Mucosa of gallbladder (tissue), 1 donor: ENCODE measurements at regions not wholly inside any gene's neighbourhood (a gene's known extent, or its start where the extent isn't known, plus 50 kb on each side); places are given as distances from the start of the nearest gene placed in this dataset.
"Not testable (repeated sequence)": the region's sequence is repeated elsewhere in the genome, so short reads cannot be mapped to it uniquely, and the experiment has no call there.

ENCODE experiments used
- DNase-seq: peaks from one replicate; pipeline ENCODE4 v3.0.0-alpha.2; 2020; ENCODE audit warnings: low spot score
- donor health status: DM: no; HTN: no; CAD: no.

GRCh38 chr18:22284581-22285360 lies 115.4 kb downstream of the GATA6 start:
- no peak for DNase-seq

DNA sequence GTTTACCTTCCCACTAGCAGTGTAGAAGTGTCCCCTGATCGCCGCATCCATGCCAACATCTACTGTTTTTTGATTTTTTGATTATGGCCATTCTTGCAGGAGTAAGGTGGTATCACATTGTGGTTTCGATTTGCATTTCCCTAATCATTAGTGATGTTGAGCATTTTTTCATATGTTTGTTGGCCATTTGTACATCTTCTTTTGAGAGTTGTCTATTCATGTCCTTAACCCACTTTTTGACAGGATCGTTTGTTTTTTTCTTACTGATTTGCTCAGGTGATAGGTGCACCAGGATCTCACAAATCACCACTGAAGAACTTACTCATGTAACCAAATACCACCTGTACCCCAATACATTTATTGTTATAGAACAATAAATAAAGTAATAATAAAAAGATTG lies 114.5 kb downstream of the GATA6 start:
- not testable (repeated sequence) for DNase-seq

- no peak for DNase-seq
Observed at GRCh38 chr18:22283397-22283796, 114.0 kb downstream of the GATA6 start.

DNA sequence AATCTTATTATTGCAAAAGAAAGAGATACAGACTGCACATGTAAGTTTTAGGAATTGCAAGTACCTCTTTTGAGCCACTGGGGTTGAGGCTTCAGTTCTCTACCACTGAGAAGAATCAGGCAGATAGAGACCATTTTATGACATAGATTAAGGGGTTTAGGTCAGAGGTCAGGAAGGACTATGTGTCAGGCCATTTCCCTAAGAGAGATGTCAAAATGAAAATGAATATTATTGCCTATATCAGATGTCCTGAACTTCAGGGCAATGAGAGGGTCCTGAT lies 113.7 kb downstream of the GATA6 start:
- DNase-seq = no peak

DNA sequence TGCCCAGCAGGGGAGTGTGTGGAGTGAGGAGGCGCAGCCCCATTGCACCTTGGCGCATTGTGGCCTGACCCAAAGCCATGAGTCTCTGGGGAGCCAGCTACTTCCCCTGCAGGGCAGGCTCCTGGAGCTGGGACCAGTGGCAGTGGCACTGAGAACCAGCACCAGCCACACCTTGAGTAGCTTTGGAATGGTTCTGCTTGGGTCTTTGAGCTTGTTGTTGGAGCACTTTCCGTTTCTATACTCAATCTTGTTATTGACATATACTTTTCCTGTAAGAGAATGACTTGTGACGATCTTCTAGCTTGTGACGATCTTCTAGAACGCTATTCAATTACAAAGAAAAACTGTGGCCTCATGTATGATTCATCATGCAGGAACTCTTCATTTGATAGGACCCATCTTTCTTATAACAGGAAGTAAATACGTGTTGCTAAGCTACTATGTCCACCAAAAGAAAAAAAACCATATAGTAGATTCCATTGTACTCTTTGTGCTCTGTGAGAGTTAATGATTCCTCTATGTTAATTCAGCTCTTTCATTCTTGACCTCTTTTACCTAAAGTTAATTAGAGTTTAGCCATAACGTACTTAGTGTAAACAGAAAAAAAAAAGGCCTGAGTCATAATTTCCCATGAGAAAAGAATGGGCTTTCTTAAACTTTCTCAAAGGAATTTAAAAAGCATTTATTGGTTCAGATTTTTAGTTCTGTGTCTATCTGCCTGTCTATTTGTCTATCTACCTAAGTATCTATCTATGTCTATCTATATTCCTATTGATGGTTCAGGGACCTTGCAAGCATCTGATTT lies 113.1 kb downstream of the GATA6 start:
- no peak for DNase-seq

DNA sequence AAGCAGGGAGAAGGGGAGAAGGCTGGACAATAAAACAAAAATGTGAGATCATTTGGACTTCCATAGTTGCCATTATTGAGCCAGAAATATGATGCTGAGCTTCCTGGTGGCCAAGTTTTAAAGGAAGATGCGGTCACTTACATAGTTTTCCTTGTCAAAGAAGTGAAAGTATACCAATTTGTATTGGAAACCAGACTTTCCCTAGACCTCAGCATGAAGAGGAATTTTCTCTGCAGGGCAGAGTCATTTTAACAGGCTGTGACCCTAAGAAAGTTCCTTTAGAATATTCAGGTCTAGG lies 111.0 kb downstream of the GATA6 start:
- no peak for DNase-seq

GRCh38 chr18:22279741-22280452 lies 110.5 kb downstream of the GATA6 start:
- no peak for DNase-seq

- DNase-seq = no peak
Observed at GRCh38 chr18:22278798-22279197, 109.4 kb downstream of the GATA6 start.

- peak; percentile 58 for DNase-seq
Observed at GRCh38 chr18:22277758-22278157, 108.4 kb downstream of the GATA6 start.

DNA sequence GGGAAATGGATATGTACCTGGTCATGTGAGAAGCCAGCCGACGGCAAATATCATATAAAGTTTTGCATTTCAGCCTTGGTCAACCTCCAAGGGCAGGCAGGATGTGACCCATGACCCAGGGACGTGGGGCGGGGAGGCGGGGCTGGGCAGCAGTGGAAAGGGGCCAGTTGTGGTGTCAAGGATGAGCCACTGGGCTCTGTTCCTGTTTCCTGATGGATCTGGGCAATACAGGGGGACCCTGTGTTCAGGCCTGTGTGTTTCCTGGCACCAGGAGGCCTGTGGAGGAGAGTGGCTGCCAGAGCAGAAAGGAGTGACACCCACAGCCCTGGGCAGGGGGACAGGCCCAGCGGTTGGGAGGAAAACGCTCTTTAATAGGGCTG lies 106.9 kb downstream of the GATA6 start:
- DNase-seq = no peak

GRCh38 chr18:22275706-22276333 lies 106.4 kb downstream of the GATA6 start:
- no peak for DNase-seq

DNA sequence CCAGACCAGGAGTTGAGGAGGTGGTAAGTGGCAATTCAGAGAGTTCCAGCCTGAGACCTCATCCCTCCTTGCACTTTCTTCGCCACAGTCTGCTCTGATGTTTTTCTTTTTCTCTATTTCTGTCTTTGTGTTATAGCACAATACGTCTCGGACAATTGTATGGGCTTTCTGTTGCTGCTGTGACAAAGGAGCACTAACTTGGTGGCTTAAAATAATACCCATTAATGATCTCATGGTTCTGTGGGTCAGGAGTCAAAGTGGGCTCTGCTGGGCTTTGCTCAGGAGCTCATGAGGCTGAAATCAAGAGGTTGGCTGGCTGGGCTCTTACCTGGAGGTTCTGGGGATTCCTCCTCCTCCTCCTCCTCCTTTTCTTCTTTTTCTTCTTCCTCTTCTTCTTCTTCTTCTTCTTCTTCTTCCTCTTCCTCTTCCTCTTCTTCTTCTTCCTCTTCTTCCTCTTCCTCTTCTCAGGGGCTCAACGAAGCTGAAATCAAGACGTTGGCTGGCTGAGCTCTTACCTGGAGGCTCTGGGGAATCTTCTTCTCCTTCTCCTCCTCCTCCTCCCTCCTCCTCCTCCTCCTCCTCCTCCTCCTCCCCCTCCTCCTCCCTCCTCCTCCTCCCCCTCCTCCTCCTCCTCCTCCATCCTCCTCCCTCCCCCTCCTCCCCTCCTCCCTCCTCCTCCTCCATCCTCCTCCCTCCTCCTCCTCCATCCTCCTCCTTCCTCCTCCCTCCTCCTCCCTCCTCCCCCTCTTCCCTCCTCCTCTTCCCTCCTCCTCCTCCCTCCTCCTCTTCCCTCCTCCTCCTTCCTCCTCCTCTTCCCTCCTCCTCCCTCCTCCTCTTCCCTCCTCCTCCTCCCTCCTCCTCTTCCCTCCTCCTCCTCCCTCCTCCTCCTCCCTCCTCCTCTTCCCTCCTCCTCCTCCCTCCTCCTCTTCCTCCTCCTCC lies 104.0 kb downstream of the GATA6 start:
- DNase-seq = no peak

- no peak for DNase-seq
Observed at GRCh38 chr18:22272242-22272641, 102.9 kb downstream of the GATA6 start.

DNA sequence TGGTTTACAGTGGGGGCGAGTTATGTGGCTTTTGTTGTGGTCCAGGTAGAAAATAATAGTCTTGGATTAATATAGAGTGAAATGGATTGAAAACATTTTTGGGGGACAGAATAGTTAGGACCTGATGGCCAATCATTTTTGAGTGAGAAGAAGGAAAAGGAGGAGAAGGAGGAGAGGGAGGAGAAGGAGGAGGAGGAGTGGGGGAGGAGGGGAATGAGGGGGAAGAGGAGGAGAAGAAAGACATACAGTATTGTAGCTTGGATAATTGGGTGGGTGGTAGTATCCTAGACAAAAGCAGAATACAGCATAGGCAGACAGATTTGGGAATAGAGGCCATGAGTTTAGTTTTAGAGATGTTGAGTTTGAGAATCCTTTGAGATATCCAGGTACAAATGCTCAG lies 101.6 kb downstream of the GATA6 start:
- DNase-seq = no peak

- no peak for DNase-seq
Observed at GRCh38 chr18:22268641-22269128, 99.3 kb downstream of the GATA6 start.

DNA sequence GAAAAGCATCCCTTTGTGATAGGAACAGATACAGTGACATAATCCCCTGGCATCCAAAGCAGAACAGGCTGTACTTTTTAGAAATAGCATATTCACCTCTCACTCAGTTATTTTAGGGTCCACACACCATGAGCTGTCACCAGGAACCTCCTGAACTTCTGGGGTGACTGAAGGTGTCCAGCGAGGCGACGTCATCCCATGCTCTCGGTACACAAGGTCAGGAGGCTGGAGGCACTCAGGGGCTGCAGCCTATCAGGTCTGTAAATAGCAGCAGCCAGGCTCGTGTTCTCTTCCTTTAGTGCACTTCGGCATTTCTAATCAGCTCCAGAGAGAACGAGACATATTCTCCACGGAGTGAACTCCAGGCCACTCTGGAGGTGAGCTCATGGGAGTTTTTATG lies 98.3 kb downstream of the GATA6 start:
- no peak for DNase-seq

DNA sequence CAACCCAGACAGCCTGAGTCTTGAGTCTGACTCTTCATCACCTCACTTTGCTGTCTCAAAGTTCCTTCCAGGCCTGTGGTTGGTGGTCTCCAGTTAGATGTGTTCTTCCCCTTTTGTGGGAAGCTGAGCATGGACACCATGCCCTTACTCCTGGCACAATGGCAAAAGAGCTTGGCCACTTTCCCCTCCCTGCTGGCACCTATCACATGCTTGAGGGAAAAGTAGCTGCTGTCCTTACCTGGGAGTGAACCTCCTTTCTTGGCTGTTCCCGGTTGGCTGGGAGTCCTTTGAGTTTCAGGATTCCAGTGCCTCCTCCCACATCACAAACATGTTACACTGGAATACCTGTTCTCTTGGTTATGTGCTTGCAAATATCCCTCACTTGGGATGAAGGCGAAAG lies 97.8 kb downstream of the GATA6 start:
- DNase-seq = no peak

DNA sequence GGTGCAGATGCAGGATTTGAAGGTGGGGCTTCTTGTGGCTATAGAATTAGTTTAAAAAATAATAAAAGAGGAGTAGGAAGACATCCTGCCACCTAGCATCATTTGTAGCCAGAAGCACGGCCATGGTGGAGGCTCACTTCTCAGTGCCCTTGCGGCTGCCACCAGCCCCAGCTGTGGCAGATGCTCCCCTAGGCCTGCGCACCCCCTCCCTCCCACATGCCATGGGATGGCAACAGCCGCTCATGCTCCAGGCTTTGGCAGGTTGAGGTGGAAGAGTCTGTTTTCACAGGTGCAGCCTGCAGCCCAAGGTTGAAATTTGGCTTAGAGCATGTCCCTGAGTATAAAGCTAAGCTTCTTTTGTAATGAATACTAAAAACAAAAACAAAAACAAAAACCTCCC lies 96.4 kb downstream of the GATA6 start:
- no peak for DNase-seq

- no peak for DNase-seq
Observed at GRCh38 chr18:22260208-22260820, 90.9 kb downstream of the GATA6 start.

- DNase-seq = no peak
Observed at GRCh38 chr18:22257022-22257543, 87.7 kb downstream of the GATA6 start.

DNA sequence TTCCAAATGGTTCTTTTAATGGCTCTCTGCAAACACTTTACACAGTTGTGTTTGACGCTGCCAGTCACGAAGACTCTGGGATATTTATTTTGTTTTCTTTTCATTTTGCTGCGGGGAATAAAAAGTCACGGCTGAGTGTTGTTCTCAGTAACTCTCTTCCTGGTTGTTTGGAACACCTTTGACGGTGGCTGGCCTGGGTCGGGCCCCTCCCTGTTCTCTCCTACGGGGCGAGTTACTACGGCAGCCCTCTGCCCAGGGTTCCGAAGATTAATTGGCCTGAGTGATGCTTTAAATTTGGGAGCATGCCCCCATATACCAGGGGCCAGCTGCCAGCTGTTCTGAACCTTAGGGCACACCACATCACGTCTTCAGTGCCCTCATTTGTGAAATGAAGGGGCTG lies 84.7 kb downstream of the GATA6 start:
- no peak for DNase-seq
